GM04504 (cell line): ENCODE measurements at regions not wholly inside any gene's neighbourhood (a gene's known extent, or its start where the extent isn't known, plus 50 kb on each side); places are given as distances from the start of the nearest gene placed in this dataset.
"Not testable (repeated sequence)": the region's sequence is repeated elsewhere in the genome, so short reads cannot be mapped to it uniquely, and the experiment has no call there.

Source experiments
- DNase-seq: peaks from one replicate; pipeline ENCODE4 v3.0.0-alpha.2; 2012; ENCODE audit warnings: low read depth

DNA sequence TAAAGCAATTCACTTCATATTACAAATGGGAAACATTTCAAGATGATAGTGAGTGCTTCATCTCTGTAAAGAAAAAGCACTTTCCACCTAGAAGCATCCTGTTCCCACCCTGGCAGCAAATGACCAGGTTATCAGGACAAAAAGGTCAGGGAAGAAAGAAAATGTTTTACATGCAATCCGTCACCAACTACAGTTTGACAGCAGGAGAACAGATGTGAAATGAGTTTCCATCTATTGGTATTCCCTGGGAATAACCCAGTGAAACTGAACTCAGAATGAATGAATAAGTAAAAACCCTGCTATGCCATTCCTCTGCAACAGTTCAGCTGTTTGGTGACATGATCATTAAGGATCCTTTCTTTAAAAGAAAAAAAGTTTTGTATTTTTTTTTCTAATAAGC lies 67.6 kb downstream of the HTR1A start:
- no peak for DNase-seq

DNA sequence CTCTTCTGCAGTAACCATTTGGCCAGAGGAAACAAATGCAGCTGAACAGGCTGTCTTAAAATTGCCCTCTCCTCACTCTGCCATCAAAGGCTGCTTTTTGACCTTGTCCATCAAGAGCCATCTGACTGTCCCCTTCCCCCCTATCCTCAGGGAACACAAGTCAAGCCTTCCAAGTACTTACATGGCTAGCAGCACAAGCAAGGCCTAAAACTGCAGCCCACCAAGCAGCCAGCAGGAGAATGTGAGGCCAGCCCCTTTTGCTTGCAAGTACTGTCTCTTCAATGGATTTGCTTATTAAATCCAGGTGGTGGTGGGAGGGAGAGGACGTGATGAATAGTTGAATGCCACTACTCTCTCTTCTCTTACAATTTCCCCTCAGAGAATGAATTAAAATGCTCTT lies 83.5 kb downstream of the HTR1A start:
- no peak for DNase-seq

DNA sequence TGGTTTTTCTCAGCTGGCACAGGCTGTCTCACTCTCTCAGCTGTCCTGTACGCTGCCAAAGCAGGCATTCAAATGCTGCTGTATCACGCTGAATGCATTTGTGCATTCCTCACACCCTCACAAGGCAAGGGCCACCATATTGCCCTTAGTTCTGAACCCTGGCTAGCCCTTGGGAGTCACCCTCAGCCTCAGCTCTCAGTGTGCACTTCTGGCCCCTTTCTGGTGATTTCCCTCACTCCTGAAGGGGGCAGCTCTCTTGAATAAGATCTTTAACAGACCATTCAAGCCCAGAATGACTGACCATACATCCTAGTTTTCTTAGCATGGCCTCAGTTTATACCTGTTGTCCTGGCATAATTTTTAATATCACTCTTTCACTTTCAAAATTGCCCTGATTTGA lies 84.3 kb downstream of the HTR1A start:
- no peak for DNase-seq

DNA sequence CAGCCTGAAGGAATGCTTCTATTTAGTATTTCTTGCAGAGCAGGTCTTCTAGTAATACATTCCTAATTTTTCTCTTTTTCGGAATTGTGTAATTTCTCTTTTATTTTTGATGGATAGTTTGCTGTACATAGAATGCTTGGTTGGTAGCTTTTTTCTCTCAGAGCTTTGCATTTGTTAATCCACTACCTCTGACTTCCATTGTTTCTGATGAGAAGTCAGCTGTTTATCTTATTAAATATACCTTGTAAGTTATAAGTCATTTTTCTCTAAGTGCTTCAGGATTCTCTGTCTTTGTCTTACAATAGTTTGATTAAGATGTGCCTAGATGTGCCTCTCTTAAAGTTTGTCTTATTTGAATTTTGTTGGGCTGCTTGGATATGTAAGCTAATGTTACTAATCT lies 101.9 kb downstream of the HTR1A start:
- no peak for DNase-seq

DNA sequence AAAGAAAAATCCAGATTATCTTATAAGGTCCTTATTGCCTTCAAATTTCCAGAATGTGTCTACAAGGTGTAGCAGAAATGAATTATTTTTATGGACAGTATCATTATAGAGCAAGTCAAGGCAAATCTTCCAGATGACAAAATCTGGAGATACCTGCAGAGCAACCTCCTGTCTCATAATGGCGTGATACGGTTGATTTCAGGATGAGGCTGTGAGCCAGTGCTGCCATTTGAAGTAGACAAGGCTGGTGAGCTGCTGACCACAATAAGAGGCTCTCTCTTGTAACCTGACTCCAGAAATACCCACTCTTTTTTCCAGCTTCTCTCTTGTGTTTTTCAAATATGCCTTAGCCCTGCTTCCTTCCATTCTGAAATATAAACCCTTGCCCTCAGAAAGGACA lies 108.2 kb downstream of the HTR1A start:
- DNase-seq, result no peak

DNA sequence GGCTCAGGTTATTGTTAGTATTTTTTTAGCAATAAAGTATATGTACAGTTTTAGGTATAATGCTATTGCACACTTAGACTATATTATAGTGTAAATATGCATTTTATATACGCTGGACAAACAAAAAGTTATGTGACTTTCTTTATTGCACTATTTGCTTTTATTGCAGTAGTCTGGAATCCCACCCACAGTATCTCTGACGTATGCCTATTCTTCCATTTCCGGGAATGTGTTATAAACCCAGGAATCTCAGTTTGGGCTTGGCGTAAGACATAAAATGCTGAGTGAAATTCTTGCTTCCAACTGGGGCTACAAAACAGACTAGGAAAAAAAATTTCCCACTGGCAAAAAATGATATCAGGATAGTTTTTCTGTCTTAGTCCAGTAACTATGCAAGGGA lies 119.1 kb downstream of the HTR1A start:
- no peak for DNase-seq

DNA sequence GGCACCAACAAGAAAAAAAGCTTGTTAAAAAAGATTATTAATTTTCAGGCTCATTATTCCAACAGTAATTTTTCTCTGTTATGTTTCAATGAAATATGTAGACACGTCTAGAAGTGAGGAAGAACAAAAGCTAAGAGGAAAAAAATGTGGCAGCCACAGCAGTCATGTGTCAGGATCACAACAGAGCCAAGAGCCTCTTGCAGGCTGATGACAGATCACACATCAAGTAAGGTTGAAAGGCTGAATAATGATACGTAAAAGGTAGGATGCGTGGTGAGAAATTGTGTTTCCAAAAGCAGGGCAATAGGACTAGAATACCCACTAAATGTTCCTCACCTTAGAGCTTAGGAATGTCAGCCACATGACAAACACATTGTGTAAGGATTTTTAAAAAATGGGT lies 124.8 kb downstream of the HTR1A start:
- no peak for DNase-seq

DNA sequence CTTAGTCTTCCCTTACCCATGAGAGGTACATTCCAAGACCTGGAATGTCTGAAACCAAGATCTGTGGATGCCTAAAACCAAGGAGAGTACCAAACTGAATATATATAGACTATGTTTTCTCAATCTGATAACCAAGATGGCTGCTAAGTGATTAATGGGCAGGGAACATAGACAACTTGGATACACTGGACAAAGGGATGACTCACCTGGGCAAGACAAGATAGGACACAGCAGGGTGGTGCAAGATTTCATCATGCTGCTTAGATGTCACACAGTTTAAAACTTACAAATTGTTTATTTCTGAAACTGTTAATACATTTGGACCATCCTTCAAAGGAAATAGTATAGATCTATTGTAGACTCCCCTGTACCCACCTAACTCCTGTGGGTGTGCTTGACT lies 130.9 kb downstream of the HTR1A start:
- no peak for DNase-seq

DNA sequence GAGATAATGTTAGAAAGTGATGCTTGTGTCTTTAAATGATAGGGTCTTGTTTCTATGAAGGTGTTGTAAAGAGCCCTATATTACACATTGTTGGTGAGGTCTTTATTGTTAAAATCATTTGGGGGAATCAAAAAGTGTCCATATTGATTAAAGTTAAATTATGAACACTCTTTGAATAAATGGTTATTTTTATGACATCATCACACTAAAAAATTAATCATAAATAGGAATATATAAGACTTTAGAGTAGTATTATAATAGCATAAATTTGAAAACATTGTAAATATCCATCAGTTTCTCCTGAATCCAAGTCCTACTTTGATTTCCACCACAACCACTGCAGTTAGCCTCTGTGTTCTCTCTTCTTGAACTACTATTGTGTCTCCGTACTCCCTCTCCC lies 136.3 kb downstream of the HTR1A start:
- no peak for DNase-seq

DNA sequence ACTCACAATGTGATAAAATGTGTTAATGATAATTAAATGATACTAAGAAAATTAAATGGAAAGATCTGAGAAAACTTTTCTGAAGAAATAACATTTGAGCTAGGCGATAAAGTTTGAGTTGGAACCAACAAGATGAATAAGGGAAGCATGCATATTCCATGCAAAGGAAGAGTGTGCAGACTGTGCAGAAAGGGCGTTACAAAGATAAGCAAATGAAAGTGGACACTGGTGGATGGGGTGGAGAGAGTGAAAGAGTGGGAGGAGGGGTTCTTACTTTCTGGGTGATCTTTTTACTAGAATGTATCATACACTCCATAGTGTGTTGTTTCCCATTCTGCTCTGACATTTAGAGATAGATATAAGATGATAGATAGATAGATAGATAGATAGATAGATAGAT lies 138.7 kb downstream of the HTR1A start:
- DNase-seq, result no peak

DNA sequence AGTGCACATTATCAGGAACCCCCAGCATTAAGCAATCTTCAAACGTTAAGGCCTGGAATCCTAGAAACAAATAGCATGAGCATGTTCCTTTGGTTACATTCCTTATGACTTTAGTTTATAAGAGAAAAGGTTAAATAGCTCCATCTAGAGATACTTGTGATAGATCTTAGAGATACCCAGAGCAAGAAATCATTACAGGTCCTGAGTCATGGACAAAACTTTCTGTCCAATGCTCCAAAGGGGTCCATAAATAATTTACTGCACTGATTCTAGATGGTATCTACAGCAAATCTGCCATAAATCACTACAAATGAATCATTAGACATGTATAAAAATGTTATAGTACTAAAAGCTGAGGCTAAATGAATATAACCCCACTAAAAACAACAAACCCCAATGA lies 139.6 kb downstream of the HTR1A start:
- no peak for DNase-seq

DNA sequence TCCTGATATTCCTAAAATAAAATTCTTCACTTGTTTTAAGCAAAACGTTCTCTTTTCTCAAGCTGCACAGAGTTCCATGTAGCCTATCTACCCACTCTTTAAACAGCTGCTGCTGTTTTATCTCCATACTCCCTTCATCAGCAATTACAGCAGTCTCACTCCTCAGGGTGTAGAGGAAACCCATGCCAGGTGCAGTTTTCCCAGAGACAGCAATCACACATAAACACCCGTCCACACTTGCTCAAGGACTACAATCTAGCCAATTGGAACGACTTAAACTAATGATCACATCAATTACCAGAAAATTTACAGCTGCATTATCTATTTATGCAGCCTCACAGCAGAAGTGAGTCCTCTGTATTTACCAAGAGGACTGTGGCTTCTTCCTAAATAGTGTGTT lies 141.7 kb downstream of the HTR1A start:
- no peak for DNase-seq

DNA sequence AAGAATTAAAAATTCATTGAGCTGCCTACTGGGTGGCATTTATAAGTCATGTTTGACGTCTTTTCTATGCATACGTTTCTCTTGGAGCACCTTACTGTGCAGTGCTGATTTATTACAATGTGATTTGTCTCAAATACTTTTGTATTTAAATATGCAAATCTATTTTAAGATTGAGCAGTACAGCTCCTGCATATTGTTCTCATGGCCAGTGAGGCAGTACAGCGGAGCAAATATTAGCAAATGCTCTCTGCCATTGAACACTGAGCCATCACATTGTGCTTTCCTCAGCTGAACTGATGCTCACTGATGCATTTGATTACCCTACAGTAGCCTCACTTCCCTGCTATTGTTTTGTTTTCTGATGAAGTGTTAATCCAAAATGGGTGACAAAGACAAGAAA lies 149.6 kb downstream of the HTR1A start:
- no peak for DNase-seq

DNA sequence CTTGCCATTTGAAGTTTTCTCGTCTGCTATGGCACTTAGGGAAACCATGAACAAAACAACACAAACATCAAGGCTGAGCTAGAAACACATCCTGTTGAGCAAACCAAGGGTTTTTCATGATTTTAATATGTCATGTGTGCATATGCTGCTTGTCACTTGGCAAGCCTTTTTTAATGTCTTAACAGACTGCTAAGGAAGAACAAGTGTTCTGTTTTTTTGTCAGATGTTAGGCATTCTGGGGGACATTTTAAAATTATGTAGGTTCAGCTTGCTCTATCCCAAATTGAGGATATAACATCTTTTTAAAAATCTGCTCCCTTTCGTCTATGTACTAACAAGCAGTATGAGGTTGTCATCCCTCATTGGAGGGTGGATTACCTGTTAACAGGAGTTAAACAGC lies 150.3 kb downstream of the HTR1A start:
- no peak for DNase-seq

DNA sequence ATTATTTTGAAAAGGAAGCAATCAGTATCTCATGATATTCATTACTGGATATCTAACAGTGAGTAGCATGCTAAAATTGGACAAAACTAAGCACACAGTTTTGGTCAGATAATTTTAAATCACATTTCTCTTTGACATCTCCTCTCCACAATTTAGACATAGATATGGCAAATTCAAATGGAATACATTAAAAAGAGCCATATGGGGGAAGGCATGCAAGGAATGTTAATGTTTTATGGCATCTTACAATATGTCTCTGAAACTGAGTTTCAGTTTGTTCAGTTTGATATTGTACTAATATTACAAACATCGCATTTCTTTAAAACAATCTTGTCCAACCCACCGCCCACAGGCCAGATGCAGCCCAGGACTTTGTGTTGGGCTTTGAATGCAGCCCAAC lies 151.0 kb downstream of the HTR1A start:
- DNase-seq, result no peak

DNA sequence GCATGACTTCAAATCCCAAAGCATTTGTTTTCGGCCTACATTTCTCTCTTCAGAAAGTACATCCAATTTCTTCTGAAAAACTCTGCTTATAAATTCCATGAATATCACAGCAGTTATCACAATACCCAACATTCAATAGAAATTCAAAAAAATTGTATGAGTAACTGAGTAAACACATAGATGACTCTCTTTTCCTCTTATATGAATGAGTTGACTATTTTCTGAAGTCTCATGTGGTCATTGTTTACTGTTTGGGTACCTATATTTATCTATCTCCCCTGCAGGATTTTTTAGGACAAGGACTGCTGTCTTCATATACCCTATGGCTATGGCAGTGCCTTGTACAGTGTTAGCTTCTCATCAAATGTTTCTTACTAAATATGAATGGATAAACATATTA lies 157.1 kb downstream of the HTR1A start:
- DNase-seq, result no peak

DNA sequence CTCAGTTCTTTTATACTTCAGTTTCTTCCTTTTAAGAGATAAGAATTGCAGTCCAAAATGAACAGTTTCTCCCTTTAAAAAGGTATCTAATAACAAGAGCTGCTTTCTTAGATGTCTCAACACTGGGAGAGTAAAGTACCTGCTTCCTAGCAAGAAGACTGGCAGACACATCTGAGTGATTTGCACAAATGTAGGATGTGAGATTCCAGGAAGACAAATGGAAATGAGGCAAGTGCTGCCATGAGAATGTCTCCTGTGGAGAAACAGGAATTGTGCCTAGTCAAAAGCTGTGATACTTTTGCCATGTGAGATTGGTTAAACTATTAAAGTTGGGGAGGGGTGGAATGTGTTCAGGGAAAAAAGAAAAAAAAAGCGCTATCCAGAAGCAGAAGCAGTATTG lies 159.1 kb downstream of the HTR1A start:
- DNase-seq, result no peak

DNA sequence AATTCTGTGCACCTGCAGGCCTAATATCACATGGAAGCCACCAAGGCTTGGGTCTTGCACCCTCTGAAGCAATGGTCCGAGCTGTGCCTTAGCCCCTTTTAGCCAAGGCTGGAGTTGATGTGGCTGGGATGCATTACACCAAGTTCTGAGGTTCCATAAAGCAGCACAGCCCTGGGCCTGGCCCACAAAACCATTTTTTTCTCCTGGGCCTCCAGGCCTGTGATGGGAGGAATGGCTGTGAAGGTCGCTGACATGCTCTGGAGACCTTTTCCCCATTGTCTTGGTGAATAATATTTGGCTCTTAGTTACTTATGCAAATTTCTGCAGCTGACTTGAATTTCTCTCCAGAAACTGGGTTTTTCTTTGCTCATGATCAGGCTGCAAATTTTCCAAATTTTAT lies 167.3 kb downstream of the HTR1A start:
- no peak for DNase-seq

DNA sequence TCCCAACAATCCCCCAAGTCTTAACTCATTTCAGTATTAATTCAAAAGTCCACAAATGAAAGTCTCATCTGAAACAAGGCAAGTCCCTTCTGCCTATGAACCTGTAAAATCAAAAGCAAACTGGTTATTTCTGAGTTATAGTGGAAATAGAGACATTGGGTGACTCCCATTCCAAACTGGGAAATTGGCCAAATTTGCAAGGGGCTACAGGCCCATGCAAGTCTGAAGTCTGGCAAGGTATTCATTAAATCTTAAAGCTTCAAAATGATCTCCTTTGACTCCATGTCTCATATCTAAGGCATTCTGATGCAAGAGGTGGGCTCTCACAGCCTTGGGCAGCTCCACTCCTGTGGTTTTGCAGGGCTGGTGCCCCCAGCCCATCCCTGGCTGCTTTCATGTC lies 167.9 kb downstream of the HTR1A start:
- DNase-seq, result no peak

DNA sequence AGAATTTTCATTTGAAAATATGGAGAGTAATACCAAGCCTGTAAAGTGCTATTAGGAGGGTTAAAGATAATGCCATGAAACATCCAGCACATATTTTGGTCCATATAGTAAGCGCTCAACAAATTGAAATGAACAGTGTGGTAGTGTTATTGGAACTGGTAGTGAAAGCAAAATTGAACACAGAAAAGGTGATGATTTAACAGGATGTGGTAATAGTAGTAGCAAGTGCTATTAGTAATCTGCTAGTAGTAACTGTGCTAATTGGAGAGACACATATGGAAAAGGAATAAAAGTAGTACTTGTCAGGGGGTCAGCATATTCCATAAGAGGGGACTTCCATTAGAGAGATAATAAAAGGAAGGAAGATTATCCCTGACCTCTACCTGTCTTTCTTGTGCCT lies 187.3 kb downstream of the HTR1A start:
- no peak for DNase-seq

DNA sequence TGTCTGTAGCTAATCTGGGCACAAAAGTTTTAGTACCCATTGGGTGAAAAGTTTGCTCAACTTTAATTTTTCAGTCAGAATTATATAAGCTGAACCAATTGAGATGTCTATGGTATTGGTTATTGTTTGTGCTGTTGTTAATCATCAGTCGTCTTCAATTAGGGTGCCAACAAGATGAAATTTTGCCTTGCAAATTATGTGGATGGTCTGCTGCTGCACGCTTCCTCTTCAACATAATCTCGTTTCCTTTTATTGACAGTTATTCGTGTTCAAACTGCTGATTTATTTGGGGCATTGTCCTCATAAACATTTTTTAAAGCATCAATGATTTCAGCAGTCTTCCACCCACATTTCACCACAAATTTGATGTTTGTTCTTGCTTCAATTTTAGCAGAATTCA lies 194.0 kb downstream of the HTR1A start:
- no peak for DNase-seq

DNA sequence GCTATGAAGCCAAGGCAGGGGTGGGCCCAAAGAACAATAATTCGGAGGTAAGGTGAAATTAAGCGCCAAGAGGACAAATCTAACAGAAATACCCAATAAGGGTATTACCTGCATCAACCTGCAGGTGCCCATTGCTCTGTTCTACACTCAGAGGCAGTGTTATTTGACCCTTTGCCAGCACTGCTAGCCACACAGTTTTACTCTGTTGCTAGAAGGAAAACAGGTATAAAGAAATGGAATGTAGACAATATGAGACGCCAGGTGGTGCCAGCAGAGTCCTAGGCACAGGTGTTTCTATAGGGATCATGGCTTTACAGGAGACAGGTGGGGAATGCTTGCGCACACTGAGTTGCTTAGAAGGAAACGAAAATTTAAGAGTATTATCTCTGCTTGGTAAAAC lies 201.3 kb downstream of the HTR1A start:
- DNase-seq, result no peak

DNA sequence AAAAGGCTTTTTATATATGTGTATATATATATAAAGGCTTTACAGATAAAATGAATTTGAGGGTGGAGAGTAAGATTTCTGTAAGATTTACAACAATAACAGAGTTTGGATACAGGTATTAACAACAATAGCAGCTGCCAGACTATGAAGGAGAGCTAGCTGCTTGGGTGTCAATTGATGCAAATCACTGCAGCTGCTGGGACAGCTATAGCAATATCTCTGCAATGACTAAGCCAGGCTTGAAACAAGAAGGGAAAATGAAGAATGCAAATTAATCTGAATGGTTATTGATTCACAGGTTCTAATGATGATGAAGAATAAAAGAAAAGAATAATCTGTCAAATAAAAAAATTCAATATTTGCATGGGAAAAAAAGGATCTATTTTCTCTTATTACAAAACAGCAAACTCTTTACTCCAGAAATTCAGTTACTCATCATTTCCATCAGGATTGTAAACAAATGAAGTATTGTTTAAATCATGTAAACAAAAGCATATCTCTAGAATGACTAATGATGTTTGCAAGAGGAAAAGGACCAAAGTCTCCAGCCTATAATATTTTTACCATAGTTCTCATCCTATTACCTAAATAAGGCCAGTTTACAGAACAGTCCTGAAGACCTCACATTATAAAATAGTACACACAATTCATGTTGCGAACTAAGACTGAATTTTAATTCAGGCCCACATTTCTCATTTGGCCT lies 219.0 kb downstream of the HTR1A start:
- no peak for DNase-seq

DNA sequence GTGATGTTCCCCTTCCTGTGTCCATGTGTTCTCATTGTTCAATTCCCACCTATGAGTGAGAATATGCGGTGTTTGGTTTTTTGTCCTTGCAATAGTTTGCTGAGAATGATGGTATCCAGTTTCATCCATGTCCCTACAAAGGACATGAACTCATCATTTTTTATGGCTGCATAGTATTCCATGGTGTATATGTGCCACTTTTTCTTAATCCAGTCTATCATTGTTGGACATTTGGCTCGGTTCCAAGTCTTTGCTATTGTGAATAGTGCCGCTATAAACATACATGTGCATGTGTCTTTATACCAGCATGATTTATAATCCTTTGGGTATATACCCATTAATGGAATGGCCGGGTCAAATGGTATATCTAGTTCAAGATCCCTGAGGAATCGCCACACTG lies 229.4 kb downstream of the HTR1A start:
- not testable (repeated sequence) for DNase-seq

DNA sequence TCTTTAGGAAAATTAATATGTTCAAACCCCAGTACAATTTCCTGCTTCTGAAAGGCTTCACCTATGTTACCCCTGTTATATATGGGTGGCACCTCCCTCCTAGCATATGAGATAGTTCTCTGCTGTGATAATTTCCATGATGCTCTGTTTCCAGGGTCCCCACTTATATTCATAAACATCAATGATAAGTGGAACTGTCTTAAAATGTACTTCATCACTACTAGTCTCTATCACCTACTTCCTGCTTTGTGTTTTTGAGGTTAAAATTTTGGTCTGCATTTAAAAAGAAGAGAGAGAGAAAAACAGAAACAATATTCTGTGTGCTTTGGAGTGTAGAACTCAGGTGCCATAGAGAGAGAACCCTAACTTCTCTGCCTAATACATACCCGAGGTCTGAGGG lies 234.7 kb downstream of the HTR1A start:
- no peak for DNase-seq
